K562 (cell line): ENCODE measurements at regions not wholly inside any gene's neighbourhood (a gene's known extent, or its start where the extent isn't known, plus 50 kb on each side); places are given as distances from the start of the nearest gene placed in this dataset.
A peak's percentile ranks its signal among the peaks of the same experiment; 100 is the strongest.

Source experiments
- CREB1 ChIP-seq, 2 experiments: sonication (generic) in 1 of 2; formaldehyde crosslinking in 1 of 2; IDR thresholded peaks; 2 replicates each; pipeline versions ENCODE4 v1.6.1 to v1.8.0; 2012 to 2022; ENCODE audit warnings: inconsistent platforms in 1 of 2, mild to moderate bottlenecking in 1 of 2, missing genetic modification reagents in 1 of 2, moderate library complexity in 1 of 2
- DNMT1 ChIP-seq: fragments of 450-650 bp; IDR thresholded peaks from 2 replicates; pipeline ENCODE4 v1.6.1; 2016; ENCODE audit warnings: antibody characterized with exemption, mild to moderate bottlenecking
- FOSL1 ChIP-seq: fragments of 200-800 bp; sonication (Bioruptor generic); conservative IDR thresholded peaks from 2 replicates; pipeline ENCODE4 v1.6.1; 2016; ENCODE audit warnings: missing genetic modification characterization, missing compliant biosample characterization
- FOXJ2 ChIP-seq: fragments of 200-800 bp; sonication (Bioruptor generic); IDR thresholded peaks from 2 replicates; pipeline ENCODE4 v1.6.1; 2016; ENCODE audit warnings: missing genetic modification characterization, missing compliant biosample characterization
- HDAC1 ChIP-seq, 2 experiments: fragments of 450-650 bp; IDR thresholded peaks; 2 replicates each; pipeline ENCODE4 v1.6.1; 2016 to 2017; ENCODE audit warnings: inconsistent platforms in 1 of 2, mild to moderate bottlenecking in 1 of 2, moderate library complexity in 1 of 2
- HEY1 ChIP-seq: fragments of 250-450 bp; sonication (Bioruptor Pico); IDR thresholded peaks from 2 replicates; pipeline ENCODE4 v1.5.0; 2020; ENCODE audit warnings: mild to moderate bottlenecking, moderate library complexity, borderline replicate concordance
- HLTF ChIP-seq: fragments of 450-650 bp; IDR thresholded peaks from 2 replicates; pipeline ENCODE4 v1.6.1; 2016
- KDM1A ChIP-seq, 2 experiments: fragments of 450-650 bp; IDR thresholded peaks; 2 replicates each; pipeline ENCODE4 v1.6.1; 2016; ENCODE audit warnings: mild to moderate bottlenecking in 2 of 2
- MAZ ChIP-seq, 2 experiments: fragments of 450-650 bp in 1 of 2; sonication (generic) in 1 of 2; formaldehyde crosslinking; IDR thresholded peaks in 1 of 2; conservative IDR thresholded peaks in 1 of 2; 2 replicates each; pipeline versions ENCODE4 v1.4.0 to v1.5.0; 2020; ENCODE audit warnings: mild to moderate bottlenecking in 1 of 2, missing genetic modification reagents in 1 of 2
- NELFE ChIP-seq: IDR thresholded peaks from 2 replicates; pipeline ENCODE4 v1.6.1; 2011; ENCODE audit warnings: mild to moderate bottlenecking; ENCODE audit not compliant: insufficient read depth, insufficient read length
- NFIC ChIP-seq: fragments of 450-650 bp; IDR thresholded peaks from 2 replicates; pipeline ENCODE4 v1.6.1; 2017; ENCODE audit warnings: mild to moderate bottlenecking, inconsistent platforms
- NFIX ChIP-seq: fragments of 250-450 bp; sonication (Bioruptor Pico); IDR thresholded peaks from 2 replicates; pipeline ENCODE4 v1.4.0; 2020; ENCODE audit warnings: low read depth, mild to moderate bottlenecking, moderate library complexity
- POLR2B ChIP-seq: fragments of 450-650 bp; IDR thresholded peaks from 2 replicates; pipeline ENCODE4 v1.6.1; 2018; ENCODE audit warnings: low read depth; ENCODE audit not compliant: partially characterized antibody
- PYGO2 ChIP-seq: fragments of 450-650 bp; IDR thresholded peaks from 2 replicates; pipeline ENCODE4 v1.6.1; 2016; ENCODE audit warnings: mild to moderate bottlenecking, missing genetic modification characterization, moderate library complexity, missing compliant biosample characterization
- RAD51 ChIP-seq: fragments of 450-650 bp; IDR thresholded peaks from 2 replicates; pipeline ENCODE4 v1.7.1; 2016; ENCODE audit warnings: low read depth, mild to moderate bottlenecking, borderline replicate concordance
- SMAD3 ChIP-seq: fragments of 450-650 bp; formaldehyde crosslinking; conservative IDR thresholded peaks from 2 replicates; pipeline ENCODE4 v1.4.0; 2020; ENCODE audit warnings: mild to moderate bottlenecking
- SMARCA4 ChIP-seq: fragments of 450-650 bp; IDR thresholded peaks from 2 replicates; pipeline ENCODE4 v1.6.1; 2016
- SMC3 ChIP-seq: conservative IDR thresholded peaks from 2 replicates; pipeline ENCODE4 v1.6.1; 2011; ENCODE audit warnings: low read depth, low read length, improper control_type of control experiment; ENCODE audit not compliant: insufficient read depth
- SRSF1 ChIP-seq: fragments of 200-400 bp; formaldehyde crosslinking; IDR thresholded peaks from 2 replicates; pipeline ENCODE4 v1.6.1; 2017; ENCODE audit warnings: mild to moderate bottlenecking, low read depth, low read length, moderate library complexity
- TGIF2 ChIP-seq: sonication (generic); formaldehyde crosslinking; IDR thresholded peaks from 2 replicates; pipeline ENCODE4 v1.8.1; 2022; ENCODE audit warnings: mild to moderate bottlenecking, missing genetic modification reagents, moderate library complexity
- ZKSCAN8 ChIP-seq: fragments of 200-800 bp; sonication (Bioruptor generic); IDR thresholded peaks from 2 replicates; pipeline ENCODE4 v1.6.1; 2016; ENCODE audit warnings: missing genetic modification characterization, missing compliant biosample characterization
- ZNF124 ChIP-seq: sonication (generic); formaldehyde crosslinking; IDR thresholded peaks from 2 replicates; pipeline ENCODE4 v1.8.1; 2022; ENCODE audit warnings: missing genetic modification reagents
- ZNF311 ChIP-seq: fragments of 250-450 bp; sonication (Bioruptor Pico); IDR thresholded peaks from 2 replicates; pipeline ENCODE4 v1.4.0; 2020; ENCODE audit warnings: mild to moderate bottlenecking, moderate library complexity
- TF ChIP-seq, protein P1 (sequence below): sonication (generic); formaldehyde crosslinking; IDR thresholded peaks from 2 replicates; pipeline ENCODE4 v1.8.1; 2023; ENCODE audit warnings: mild to moderate bottlenecking, missing genetic modification reagents
- TF ChIP-seq, protein P2 (sequence below): sonication (generic); formaldehyde crosslinking; IDR thresholded peaks from 2 replicates; pipeline ENCODE4 v1.8.0; 2023; ENCODE audit warnings: mild to moderate bottlenecking, missing genetic modification reagents
- TF ChIP-seq, protein P3 (sequence below): fragments of 250-450 bp; sonication (Bioruptor Pico); IDR thresholded peaks from 2 replicates; pipeline ENCODE4 v1.5.0; 2022; ENCODE audit warnings: mild to moderate bottlenecking

DNA sequence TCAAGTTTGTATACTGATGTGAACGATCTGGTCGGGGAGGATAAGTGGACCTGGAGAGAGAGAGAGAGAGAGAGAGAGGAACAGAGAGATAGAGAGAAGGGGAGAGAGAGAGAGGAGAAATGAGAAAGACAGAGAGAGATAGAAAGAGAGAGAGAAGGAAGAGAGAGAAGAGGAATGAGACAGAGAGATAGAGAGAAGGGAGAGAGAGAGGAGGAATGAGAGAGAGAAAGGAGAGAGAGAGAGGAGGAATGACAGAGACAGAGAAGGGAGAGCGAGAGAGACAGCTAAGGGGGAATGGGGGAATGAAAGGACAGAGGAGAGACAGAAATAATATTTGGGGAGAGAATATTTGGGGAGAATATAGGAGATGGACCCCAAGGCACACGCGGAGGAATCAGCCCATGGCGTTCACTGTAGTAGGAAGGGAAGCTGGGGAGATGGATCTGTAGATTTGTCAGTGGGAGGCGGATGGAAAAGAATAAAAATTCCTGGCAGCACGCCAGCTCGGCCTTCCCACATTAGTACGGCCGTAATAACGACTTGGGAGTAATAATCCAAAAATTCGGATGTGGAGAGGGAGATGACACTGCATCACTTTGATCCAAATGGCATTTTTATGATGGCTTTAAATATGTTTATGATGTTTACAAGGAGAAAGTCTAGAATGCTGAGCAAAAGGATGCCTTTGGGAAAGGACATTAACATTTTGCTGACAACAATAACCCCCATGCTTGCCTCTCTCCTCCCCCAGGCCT lies 159.8 kb upstream of the KCNJ6 start (continued):
- TF ChIP-seq, protein P1, sequence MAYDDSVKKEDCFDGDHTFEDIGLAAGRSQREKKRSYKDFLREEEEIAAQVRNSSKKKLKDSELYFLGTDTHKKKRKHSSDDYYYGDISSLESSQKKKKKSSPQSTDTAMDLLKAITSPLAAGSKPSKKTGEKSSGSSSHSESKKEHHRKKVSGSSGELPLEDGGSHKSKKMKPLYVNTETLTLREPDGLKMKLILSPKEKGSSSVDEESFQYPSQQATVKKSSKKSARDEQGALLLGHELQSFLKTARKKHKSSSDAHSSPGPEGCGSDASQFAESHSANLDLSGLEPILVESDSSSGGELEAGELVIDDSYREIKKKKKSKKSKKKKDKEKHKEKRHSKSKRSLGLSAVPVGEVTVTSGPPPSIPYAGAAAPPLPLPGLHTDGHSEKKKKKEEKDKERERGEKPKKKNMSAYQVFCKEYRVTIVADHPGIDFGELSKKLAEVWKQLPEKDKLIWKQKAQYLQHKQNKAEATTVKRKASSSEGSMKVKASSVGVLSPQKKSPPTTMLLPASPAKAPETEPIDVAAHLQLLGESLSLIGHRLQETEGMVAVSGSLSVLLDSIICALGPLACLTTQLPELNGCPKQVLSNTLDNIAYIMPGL (CRISPR knock-in tag) = no peak
- TF ChIP-seq HLTF (no peak), HDAC1 (IDR thresholded peaks at IDR 0.05) (peak in 1 of 2 experiments; percentile 53; a peak in 2 of 4 replicates), SMAD3 (CRISPR knock-in tag) (no peak), FOSL1 (no peak), ZNF311 (CRISPR knock-in tag) (no peak), SMC3 (no peak), ZNF124 (CRISPR knock-in tag) (no peak), KDM1A (IDR thresholded peaks at IDR 0.05) (no peak), HEY1 (CRISPR knock-in tag) (no peak), SRSF1 (no peak), MAZ (CRISPR knock-in tag; conservative IDR thresholded peaks at IDR 0.05 in 1 of 2, IDR thresholded peaks at IDR 0.05 in 1 of 2) (no peak), CREB1 (IDR thresholded peaks at IDR 0.05) (no peak), CREB1 (CRISPR knock-in tag; IDR thresholded peaks at IDR 0.05) (no peak), PYGO2 (tag) (no peak), TGIF2 (CRISPR knock-in tag) (no peak), ZKSCAN8 (CRISPR knock-in tag) (no peak), POLR2B (peak; percentile 42), DNMT1 (no peak), SMARCA4 (no peak), FOXJ2 (tag) (no peak), RAD51 (no peak), NFIC (peak; percentile 97), NELFE (no peak), NFIX (peak; percentile 87)
- TF ChIP-seq, protein P2, sequence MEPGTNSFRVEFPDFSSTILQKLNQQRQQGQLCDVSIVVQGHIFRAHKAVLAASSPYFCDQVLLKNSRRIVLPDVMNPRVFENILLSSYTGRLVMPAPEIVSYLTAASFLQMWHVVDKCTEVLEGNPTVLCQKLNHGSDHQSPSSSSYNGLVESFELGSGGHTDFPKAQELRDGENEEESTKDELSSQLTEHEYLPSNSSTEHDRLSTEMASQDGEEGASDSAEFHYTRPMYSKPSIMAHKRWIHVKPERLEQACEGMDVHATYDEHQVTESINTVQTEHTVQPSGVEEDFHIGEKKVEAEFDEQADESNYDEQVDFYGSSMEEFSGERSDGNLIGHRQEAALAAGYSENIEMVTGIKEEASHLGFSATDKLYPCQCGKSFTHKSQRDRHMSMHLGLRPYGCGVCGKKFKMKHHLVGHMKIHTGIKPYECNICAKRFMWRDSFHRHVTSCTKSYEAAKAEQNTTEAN (CRISPR knock-in tag) = no peak
- TF ChIP-seq, protein P3, sequence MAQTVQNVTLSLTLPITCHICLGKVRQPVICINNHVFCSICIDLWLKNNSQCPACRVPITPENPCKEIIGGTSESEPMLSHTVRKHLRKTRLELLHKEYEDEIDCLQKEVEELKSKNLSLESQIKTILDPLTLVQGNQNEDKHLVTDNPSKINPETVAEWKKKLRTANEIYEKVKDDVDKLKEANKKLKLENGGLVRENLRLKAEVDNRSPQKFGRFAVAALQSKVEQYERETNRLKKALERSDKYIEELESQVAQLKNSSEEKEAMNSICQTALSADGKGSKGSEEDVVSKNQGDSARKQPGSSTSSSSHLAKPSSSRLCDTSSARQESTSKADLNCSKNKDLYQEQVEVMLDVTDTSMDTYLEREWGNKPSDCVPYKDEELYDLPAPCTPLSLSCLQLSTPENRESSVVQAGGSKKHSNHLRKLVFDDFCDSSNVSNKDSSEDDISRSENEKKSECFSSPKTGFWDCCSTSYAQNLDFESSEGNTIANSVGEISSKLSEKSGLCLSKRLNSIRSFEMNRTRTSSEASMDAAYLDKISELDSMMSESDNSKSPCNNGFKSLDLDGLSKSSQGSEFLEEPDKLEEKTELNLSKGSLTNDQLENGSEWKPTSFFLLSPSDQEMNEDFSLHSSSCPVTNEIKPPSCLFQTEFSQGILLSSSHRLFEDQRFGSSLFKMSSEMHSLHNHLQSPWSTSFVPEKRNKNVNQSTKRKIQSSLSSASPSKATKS = no peak
